GM12864 (cell line): ENCODE measurements at regions not wholly inside any gene's neighbourhood (a gene's known extent, or its start where the extent isn't known, plus 50 kb on each side); places are given as distances from the start of the nearest gene placed in this dataset.

ENCODE experiments used
- DNase-seq: peaks from one replicate; pipeline ENCODE4 v3.0.0-alpha.2; 2011; ENCODE audit warnings: low read depth
- H3K4me3 ChIP-seq: 2 replicates; pipeline ENCODE4 v1.5.1; 2011; ENCODE audit warnings: mild to moderate bottlenecking, low read depth, low read length, control low read depth
- TF ChIP-seq, protein P1 (sequence below): IDR thresholded peaks from 2 replicates; pipeline ENCODE4 v1.5.1; 2011; ENCODE audit warnings: low read depth, mild to moderate bottlenecking, moderate library complexity, low read length, control low read depth, inconsistent platforms; ENCODE audit errors: missing control alignments

DNA sequence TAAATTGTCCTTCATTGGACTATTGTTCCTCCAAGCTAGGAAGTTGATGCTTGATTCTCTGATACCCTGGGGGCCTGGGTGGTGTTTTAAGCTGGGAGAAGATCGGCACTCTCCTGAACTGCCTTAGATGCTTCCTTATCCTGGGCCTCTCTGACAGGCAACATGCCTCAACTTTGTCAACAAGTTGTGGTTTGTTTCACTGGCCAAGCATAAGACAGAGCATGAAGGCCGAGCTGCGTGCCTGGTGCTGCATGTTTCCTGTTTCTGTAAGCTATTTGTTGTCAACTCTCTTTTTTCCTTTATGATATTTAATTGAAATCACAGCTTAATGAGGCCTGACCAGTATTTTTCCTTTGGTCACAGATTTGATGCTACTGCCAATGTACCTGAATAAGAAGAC, 187.6 kb upstream of the TNC start:
- DNase-seq = no peak
- TF ChIP-seq, protein P1, sequence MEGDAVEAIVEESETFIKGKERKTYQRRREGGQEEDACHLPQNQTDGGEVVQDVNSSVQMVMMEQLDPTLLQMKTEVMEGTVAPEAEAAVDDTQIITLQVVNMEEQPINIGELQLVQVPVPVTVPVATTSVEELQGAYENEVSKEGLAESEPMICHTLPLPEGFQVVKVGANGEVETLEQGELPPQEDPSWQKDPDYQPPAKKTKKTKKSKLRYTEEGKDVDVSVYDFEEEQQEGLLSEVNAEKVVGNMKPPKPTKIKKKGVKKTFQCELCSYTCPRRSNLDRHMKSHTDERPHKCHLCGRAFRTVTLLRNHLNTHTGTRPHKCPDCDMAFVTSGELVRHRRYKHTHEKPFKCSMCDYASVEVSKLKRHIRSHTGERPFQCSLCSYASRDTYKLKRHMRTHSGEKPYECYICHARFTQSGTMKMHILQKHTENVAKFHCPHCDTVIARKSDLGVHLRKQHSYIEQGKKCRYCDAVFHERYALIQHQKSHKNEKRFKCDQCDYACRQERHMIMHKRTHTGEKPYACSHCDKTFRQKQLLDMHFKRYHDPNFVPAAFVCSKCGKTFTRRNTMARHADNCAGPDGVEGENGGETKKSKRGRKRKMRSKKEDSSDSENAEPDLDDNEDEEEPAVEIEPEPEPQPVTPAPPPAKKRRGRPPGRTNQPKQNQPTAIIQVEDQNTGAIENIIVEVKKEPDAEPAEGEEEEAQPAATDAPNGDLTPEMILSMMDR = no peak
- no peak overlapping the region for H3K4me3 ChIP-seq

DNA sequence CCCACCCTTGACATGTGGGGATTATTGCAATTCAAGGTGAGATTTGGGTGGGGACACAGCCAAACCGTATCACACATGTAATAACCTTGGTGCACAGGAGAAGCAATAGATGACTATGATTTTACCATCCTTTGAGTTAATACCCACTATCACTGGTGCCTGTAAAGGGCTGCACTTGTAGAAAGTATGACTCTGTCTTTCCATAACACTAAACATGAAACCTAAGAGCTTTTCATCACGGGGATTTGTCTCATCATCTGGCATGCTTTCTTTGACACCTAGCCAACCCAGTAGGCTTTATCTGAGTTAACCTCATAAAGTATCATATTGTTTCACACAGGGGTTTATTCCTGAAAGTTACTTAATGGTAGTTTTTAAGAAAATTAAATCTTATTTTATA, 188.9 kb upstream of the TNC start:
- H3K4me3 ChIP-seq = no peak overlapping the region
- no peak for DNase-seq
- TF ChIP-seq, protein P1 = no peak

DNA sequence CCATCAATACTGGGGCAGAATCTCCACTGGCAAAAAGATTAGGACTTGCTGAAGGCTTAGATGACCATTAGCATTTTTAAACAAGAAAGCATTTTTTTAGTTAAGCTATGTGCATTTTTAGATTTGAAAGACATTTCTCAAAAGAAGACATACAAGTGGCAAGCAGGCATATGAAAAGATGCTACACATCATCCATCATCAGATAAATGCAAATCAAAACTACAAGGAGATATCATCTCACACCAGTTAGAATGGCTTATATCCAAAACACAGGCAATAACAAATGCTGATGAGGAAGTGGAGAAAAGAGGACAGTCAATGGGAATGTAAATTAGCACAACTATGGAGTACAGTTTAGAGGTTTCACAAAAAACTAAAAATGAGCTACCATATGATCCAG, 195.6 kb upstream of the TNC start:
- no peak overlapping the region for H3K4me3 ChIP-seq
- TF ChIP-seq, protein P1 = no peak
- no peak for DNase-seq

DNA sequence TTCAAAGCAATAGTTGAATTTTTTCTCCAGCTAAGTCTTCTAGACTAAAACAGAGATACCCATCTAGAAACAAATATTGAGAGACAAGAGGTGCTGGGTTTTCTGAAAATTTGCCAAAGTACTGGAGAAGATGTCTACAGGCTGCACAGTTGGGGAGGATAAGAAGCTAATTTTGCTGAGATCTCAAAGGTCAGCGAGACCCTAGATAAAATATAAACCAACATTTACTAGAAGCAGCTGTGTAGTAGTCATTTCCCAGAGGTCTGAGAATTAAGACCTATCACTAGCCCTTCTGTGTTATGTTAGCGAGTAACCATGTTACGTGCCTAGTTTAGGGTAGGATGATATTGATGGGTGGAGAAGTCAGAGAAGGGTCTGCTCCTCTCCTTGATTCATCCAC, 208.5 kb upstream of the TNC start:
- no peak for DNase-seq
- no peak overlapping the region for H3K4me3 ChIP-seq

DNA sequence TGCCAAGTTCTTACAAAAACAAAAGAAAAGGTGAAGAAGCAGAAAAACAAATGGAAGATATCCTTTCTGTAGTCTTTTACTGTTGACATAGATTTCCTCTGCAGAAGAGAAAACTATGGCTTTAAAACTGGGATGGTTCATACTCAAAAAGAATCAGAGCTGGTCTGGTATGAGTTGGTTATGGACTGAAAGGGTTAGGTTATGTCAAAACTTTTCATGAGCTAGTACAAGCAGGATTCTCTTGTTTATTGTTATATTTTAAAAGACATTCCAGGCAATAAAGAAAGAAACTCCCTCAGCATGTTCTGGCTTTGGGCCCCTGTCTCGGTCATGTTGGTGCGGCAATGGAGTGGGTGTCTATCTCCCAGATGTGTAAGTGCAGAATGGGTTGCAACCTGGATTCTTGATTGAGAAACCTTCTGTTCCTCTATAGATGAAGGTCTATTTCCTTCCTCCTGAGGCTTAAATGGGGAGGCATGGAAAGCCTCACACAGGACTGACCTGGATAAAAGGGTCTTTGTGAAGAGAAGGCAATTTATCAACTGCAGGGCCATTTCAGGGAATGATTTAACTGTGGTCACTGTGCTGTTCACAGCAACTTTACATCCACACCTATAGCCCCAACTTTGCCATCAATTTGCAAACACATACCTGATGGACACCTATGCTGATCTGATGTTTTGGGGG, 209.6 kb upstream of the TNC start:
- TF ChIP-seq, protein P1 = no peak
- no peak overlapping the region for H3K4me3 ChIP-seq
- no peak for DNase-seq

More for the DNA sequence above, 208.5 kb upstream of the TNC start:
- TF ChIP-seq, protein P1 = no peak

DNA sequence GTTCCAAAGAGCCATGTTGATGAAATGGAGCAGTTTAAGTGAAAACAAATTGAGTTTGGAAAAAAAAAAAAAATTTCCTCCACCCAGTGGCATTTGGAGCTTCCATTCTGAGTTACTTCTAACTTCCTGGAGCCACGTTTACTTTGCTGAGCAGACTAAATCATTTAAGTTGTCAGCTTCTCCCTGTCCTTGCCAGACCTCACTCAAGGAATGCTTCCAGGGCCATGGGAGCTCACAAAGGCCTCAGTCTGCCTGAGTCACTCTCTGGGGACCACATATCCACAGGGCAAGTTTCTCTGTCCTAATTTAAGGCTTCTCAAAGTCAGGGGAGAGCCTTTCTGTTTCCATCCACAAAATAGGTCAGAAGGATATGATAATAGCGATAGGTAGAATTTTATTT, 210.3 kb upstream of the TNC start:
- H3K4me3 ChIP-seq = no peak overlapping the region
- TF ChIP-seq, protein P1 = no peak
- DNase-seq = no peak

DNA sequence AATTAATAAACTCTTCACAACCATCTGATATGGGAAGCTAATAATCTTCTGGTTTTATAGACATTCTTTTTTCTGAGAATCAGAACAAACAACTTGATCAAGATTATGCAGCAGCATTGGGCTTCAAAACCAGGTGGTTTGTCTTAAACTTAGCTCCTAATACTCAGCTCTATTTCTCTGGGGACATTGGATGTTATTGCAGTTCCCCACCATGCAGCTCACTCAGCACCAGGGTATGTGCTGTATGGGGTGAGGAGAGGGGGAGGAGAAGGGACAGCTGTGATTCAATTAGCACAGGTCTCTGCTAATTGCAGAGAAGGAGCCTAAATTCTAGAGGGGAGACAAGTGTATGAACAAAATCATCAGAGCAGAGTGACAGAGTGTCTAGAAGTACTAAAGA, 210.7 kb upstream of the TNC start:
- TF ChIP-seq, protein P1 = no peak
- no peak overlapping the region for H3K4me3 ChIP-seq
- DNase-seq = no peak
